ENCODE measurements at regions not wholly inside any gene's neighbourhood (a gene's known extent, or its start where the extent isn't known, plus 50 kb on each side); places are given as distances from the start of the nearest gene placed in this dataset.
A peak's percentile ranks its signal among the peaks of the same experiment; 100 is the strongest.

DNA sequence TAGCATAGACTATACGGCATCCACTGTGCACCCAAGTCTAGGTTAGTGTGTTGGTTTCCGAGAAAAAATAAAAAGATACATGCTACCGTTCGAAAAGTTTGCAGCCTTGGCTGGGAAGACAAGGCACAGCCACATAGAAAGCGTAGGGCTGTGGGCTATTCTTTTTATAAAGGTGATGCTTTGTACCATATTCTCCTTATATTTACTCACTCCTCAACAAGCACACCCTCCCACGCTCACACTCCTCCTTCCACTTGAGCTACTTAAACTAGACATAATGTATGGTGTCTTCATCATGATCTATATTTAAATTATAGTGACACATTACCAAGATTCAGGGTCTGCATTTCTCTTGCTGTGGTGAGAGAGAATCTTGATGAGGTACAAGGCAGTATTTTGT lies 1416.5 kb downstream of the AACS start:
- H3F3A ChIP-seq (ENCODE audit: insufficient read depth, low read depth), result peaks cover 14% of the 10 kb centered on the region
- BruUV-seq (replicated peaks), result no TSS peak
- H3K27ac ChIP-seq, result no peak overlapping the region
- no peaks in the 10 kb centered on the region for H3K79me2 ChIP-seq (ENCODE audit: low read depth)
- DNase-seq, result no peak
- H3K9me3 ChIP-seq (ENCODE audit: insufficient read depth, low read depth), result no peaks in the 10 kb centered on the region
- H3K4me2 ChIP-seq, result no peak overlapping the region
- H3K9me2 ChIP-seq (ENCODE audit: insufficient read depth), result no peaks in the 10 kb centered on the region
- intact Hi-C loops (cut with micrococcal nuclease; ENCODE audit: unreplicated experiment), result no loop called here
- H4K20me1 ChIP-seq (ENCODE audit: insufficient read depth), result no peaks in the 10 kb centered on the region
- ChIA-PET POLR2A (ENCODE audit: unreplicated experiment) (no interaction called here), CTCF (interaction anchor here (0.6 kb wide), 1 partner anchor 119 kb away, joined by 3 read pairs; no protein-coding TSS in a partner anchor)
- no peak overlapping the region for H2AFZ ChIP-seq
- H3K4me3 ChIP-seq, result no peak overlapping the region
- no peaks in the 10 kb centered on the region for H3K36me3 ChIP-seq (ENCODE audit: low read depth)
- H3K4me1 ChIP-seq (replicated peaks; ENCODE audit: insufficient read depth), result peaks cover 19% of the 10 kb centered on the region
- TF ChIP-seq, protein P1, sequence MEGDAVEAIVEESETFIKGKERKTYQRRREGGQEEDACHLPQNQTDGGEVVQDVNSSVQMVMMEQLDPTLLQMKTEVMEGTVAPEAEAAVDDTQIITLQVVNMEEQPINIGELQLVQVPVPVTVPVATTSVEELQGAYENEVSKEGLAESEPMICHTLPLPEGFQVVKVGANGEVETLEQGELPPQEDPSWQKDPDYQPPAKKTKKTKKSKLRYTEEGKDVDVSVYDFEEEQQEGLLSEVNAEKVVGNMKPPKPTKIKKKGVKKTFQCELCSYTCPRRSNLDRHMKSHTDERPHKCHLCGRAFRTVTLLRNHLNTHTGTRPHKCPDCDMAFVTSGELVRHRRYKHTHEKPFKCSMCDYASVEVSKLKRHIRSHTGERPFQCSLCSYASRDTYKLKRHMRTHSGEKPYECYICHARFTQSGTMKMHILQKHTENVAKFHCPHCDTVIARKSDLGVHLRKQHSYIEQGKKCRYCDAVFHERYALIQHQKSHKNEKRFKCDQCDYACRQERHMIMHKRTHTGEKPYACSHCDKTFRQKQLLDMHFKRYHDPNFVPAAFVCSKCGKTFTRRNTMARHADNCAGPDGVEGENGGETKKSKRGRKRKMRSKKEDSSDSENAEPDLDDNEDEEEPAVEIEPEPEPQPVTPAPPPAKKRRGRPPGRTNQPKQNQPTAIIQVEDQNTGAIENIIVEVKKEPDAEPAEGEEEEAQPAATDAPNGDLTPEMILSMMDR (conservative IDR thresholded peaks at IDR 0.05), result no peak
- TF ChIP-seq EZH2 (IDR thresholded peaks at IDR 0.05; ENCODE audit: low read depth), result no peak
- H3K27me3 ChIP-seq (ENCODE audit: insufficient read depth, low read depth), result no peaks in the 10 kb centered on the region

DNA sequence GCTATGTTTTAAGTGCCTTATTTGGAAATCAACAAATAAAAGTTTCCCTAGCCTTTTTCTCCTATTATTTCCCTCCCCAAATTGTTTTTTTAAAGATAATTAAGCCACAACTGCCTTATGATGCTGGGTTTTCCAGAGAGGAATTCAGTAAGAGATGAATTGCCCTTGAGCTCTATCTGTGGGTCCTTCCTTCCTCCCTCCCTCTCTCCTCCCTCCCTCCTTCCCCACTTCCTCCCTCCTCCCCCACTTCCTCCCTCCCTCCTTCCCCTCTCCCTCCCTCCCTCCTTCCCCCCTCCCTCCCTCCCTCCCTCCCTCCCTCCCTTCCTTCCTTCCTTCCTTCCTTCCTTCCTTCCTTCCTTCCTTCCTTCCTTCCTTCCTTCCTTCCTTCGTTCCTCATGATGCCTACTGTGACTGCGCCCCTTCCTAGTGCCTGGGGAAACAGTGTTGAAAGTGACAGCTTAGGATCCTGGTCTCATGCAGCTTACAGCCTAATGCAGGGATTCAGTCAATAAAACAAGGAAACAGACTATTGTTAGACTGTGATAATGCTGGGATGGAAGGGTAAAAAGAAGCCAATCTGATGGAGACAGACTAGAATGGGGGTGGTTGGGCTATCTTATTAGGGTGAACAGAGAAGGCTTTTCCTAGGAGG lies 1417.1 kb downstream of the AACS start:
- H3K27ac ChIP-seq, result peak overlapping the region; percentile 75
- ChIA-PET POLR2A (ENCODE audit: unreplicated experiment) (no interaction called here), CTCF (interaction anchor here (0.6 kb wide), 1 partner anchor 120 kb away, joined by 3 read pairs; no protein-coding TSS in a partner anchor)
- no peaks in the 10 kb centered on the region for H3K9me3 ChIP-seq (ENCODE audit: insufficient read depth, low read depth)
- intact Hi-C loops (cut with micrococcal nuclease; ENCODE audit: unreplicated experiment), result no loop called here
- peak overlapping the region; percentile 65 for H3K4me2 ChIP-seq
- no peaks in the 10 kb centered on the region for H3K27me3 ChIP-seq (ENCODE audit: insufficient read depth, low read depth)
- H3K36me3 ChIP-seq (ENCODE audit: low read depth), result no peaks in the 10 kb centered on the region
- TF ChIP-seq, protein P1 (conservative IDR thresholded peaks at IDR 0.05), result no peak
- TF ChIP-seq EZH2 (IDR thresholded peaks at IDR 0.05; ENCODE audit: low read depth), result no peak
- H3F3A ChIP-seq (ENCODE audit: insufficient read depth, low read depth), result peaks cover 14% of the 10 kb centered on the region
- H3K4me3 ChIP-seq, result no peak overlapping the region; the same call in 1 of the 2 replicates
- H3K79me2 ChIP-seq (ENCODE audit: low read depth), result no peaks in the 10 kb centered on the region
- no peak overlapping the region for H2AFZ ChIP-seq
- H3K4me1 ChIP-seq (replicated peaks; ENCODE audit: insufficient read depth), result peaks cover 19% of the 10 kb centered on the region
- no TSS peak for BruUV-seq (replicated peaks)
- no peak for DNase-seq
- no peaks in the 10 kb centered on the region for H3K9me2 ChIP-seq (ENCODE audit: insufficient read depth)
- no peaks in the 10 kb centered on the region for H4K20me1 ChIP-seq (ENCODE audit: insufficient read depth)

DNA sequence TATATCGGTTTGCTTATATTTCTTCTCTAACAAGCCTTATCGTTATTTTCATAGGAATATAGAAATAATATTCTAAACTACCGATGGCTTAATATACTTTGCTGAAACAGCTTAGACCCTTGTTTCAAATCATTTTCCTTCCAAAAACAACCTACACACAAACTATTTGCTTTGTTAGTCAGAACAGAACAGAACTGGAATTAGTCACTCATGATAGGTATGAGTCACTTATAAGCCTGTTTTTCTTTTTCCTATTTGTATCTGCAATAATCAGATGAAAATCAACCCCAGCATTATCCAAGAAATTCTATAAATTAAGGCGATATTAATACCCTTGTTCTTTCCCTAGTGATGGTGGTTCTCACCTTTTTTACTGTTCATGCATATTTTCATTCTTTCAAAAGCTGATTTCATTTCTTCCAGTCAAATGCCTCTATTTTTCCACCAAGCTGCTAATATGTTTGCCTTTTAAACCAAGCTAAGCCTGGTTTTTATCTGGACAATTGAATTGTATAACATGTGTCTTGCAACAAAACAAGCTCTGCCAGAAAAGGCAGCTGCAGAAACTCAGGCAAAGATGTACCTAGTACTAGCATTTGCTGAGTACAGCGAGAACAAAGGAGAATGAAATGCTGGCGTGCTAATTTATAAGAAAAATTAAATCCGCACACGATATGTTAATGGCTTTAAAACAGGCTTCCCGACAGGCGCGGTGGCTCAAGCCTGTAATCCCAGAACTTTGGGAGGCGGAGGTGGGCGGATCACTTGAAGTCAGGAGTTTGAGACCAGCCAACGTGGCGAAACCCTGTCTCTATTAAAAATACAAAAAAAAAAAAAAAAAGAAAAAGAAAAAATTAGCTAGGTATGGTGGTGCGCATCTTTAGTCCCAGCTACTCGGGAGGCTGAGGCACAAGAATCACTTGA lies 1418.2 kb downstream of the AACS start:
- Histone ChIP-seq H3K27ac (peak overlapping the region; percentile 75), H3K9me2 (ENCODE audit: insufficient read depth) (no peaks in the 10 kb centered on the region), H3K9me3 (ENCODE audit: insufficient read depth, low read depth) (no peaks in the 10 kb centered on the region), H3F3A (ENCODE audit: insufficient read depth, low read depth) (peaks cover 14% of the 10 kb centered on the region), H3K4me2 (peak overlapping the region; percentile 65), H3K27me3 (ENCODE audit: insufficient read depth, low read depth) (no peaks in the 10 kb centered on the region), H3K36me3 (ENCODE audit: low read depth) (no peaks in the 10 kb centered on the region), H3K79me2 (ENCODE audit: low read depth) (no peaks in the 10 kb centered on the region), H4K20me1 (ENCODE audit: insufficient read depth) (no peaks in the 10 kb centered on the region), H3K4me1 (replicated peaks; ENCODE audit: insufficient read depth) (peaks cover 19% of the 10 kb centered on the region), H3K4me3 (peak overlapping the region; percentile 22; the same call in 1 of the 2 replicates), H2AFZ (no peak overlapping the region)
- ChIA-PET CTCF (no interaction called here), POLR2A (ENCODE audit: unreplicated experiment) (interaction anchor here (0.6 to 0.7 kb wide), 2 partner anchors 9 to 190 kb away, joined by 4 to 8 read pairs; no protein-coding TSS in a partner anchor)
- no TSS peak for BruUV-seq (replicated peaks)
- DNase-seq, result peak; percentile 11 to 74
- intact Hi-C loops (cut with micrococcal nuclease; ENCODE audit: unreplicated experiment), result no loop called here
- TF ChIP-seq, protein P1 (conservative IDR thresholded peaks at IDR 0.05), result no peak
- no peak for TF ChIP-seq EZH2 (IDR thresholded peaks at IDR 0.05; ENCODE audit: low read depth)
